MM.1S (cell line): ENCODE measurements at regions not wholly inside any gene's neighbourhood (a gene's known extent, or its start where the extent isn't known, plus 50 kb on each side); places are given as distances from the start of the nearest gene placed in this dataset.

Experiments used
- DNase-seq: peaks from one replicate; pipeline ENCODE4 v3.0.0-alpha.2; 2015
- H2AFZ ChIP-seq: fragments of 300-600 bp; sonication (generic); 2 replicates; pipeline ENCODE4 v1.6.0; 2016; ENCODE audit warnings: antibody characterized with exemption, low read length
- H3F3A ChIP-seq: fragments of 300-600 bp; sonication (generic); 2 replicates; pipeline ENCODE4 v1.6.1; 2016; ENCODE audit warnings: mild to moderate bottlenecking, antibody characterized with exemption, low read length, moderate library complexity, mixed read lengths; ENCODE audit not compliant: insufficient read depth
- H3K27ac ChIP-seq: fragments of 300-600 bp; sonication (generic); 2 replicates; pipeline ENCODE4 v1.5.1; 2016; ENCODE audit warnings: mild to moderate bottlenecking, low read length
- H3K27me3 ChIP-seq: fragments of 300-600 bp; sonication (generic); replicated peaks from 2 replicates; pipeline ENCODE4 v1.6.0; 2016; ENCODE audit warnings: low read length; ENCODE audit not compliant: insufficient read depth
- H3K36me3 ChIP-seq: fragments of 300-600 bp; sonication (generic); replicated peaks from 2 replicates; pipeline ENCODE4 v1.6.1; 2016; ENCODE audit warnings: mild to moderate bottlenecking, low read length, mixed read lengths; ENCODE audit not compliant: insufficient read depth
- H3K4me1 ChIP-seq: fragments of 300-600 bp; sonication (generic); 2 replicates; pipeline ENCODE4 v1.6.1; 2016; ENCODE audit warnings: low read length, mixed read lengths
- H3K4me2 ChIP-seq: fragments of 300-600 bp; sonication (generic); 2 replicates; pipeline ENCODE4 v1.6.0; 2016; ENCODE audit warnings: low read depth, low read length
- H3K4me3 ChIP-seq: fragments of 300-600 bp; sonication (generic); 2 replicates; pipeline ENCODE4 v1.5.1; 2016; ENCODE audit warnings: low read length, mixed read lengths
- H3K79me2 ChIP-seq: fragments of 300-600 bp; sonication (generic); 2 replicates; pipeline ENCODE4 v1.6.1; 2016; ENCODE audit warnings: mixed run types, low read length, mixed read lengths
- H3K9ac ChIP-seq: fragments of 300-600 bp; sonication (generic); 2 replicates; pipeline ENCODE4 v1.6.1; 2016; ENCODE audit warnings: low read length, mixed read lengths
- H3K9me2 ChIP-seq: fragments of 300-600 bp; sonication (generic); replicated peaks from 2 replicates; pipeline ENCODE4 v1.6.1; 2016; ENCODE audit warnings: mild to moderate bottlenecking, low read length, mixed read lengths; ENCODE audit not compliant: insufficient read depth
- H3K9me3 ChIP-seq: fragments of 300-600 bp; sonication (generic); replicated peaks from 2 replicates; pipeline ENCODE4 v1.6.1; 2016; ENCODE audit warnings: mild to moderate bottlenecking, low read length, mixed read lengths; ENCODE audit not compliant: insufficient read depth
- H4K20me1 ChIP-seq: fragments of 300-600 bp; sonication (generic); 2 replicates; pipeline ENCODE4 v1.6.1; 2016; ENCODE audit warnings: mild to moderate bottlenecking, low read length, moderate library complexity, mixed read lengths; ENCODE audit not compliant: insufficient read depth
- CTCF ChIP-seq: fragments of 300-600 bp; sonication (generic); IDR thresholded peaks from 2 replicates; pipeline ENCODE4 v1.5.1; 2016; ENCODE audit warnings: antibody characterized with exemption, low read length, mixed read lengths
- EZH2 ChIP-seq: fragments of 300-600 bp; sonication (generic); optimal IDR thresholded peaks from 2 replicates; pipeline ENCODE3; 2017; ENCODE audit warnings: low read depth, mild to moderate bottlenecking, antibody characterized with exemption, low read length, mixed read lengths
- EZH2phosphoT487 ChIP-seq: fragments of 300-600 bp; sonication (generic); IDR thresholded peaks from 2 replicates; pipeline ENCODE4 v1.6.1; 2018; ENCODE audit warnings: antibody characterized with exemption, low read length

DNA sequence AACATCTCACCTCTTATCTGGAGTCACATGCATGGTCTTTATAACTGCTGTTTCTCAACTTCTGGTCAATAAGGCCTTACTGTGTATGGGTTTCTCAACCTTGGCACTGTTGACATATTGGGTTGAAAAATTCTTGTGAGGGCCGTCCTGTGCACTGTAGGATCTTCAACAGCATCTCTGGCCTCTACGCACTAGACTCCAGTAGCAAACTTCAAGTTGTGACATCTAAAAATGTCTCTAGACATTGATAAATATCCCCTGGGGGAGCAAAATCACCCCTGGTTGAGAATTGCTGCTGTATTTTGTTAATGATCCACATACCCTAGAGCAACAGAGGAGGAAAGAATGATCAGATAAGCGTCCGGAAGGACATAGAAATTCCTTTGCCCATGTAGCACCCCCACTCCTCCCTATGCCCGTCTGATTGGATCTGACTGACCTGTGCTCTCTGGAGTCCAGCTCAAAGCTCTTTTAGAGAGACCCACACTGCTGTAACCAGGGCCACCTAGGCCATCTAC, 423.5 kb upstream of the ZMIZ1 start:
- no peaks in the 10 kb centered on the region for H3K36me3 ChIP-seq
- DNase-seq: no peak
- no peaks in the 10 kb centered on the region for H3K79me2 ChIP-seq
- no peaks in the 10 kb centered on the region for H3K27me3 ChIP-seq
- no peak overlapping the region for H3K4me2 ChIP-seq
- H3K4me1 ChIP-seq: no peaks in the 10 kb centered on the region
- no peak for TF ChIP-seq EZH2
- no peak for TF ChIP-seq CTCF
- no peak for TF ChIP-seq EZH2phosphoT487
- no peak overlapping the region for H3K27ac ChIP-seq
- H3K4me3 ChIP-seq: no peak overlapping the region
- no peaks in the 10 kb centered on the region for H3F3A ChIP-seq
- H3K9me2 ChIP-seq: no peaks in the 10 kb centered on the region
- H4K20me1 ChIP-seq: no peaks in the 10 kb centered on the region
- no peak overlapping the region for H2AFZ ChIP-seq
- no peaks in the 10 kb centered on the region for H3K9me3 ChIP-seq
- no peak overlapping the region for H3K9ac ChIP-seq

- no peak for DNase-seq
- no peaks in the 10 kb centered on the region for H4K20me1 ChIP-seq
- no peak overlapping the region for H2AFZ ChIP-seq
- H3K27me3 ChIP-seq: no peaks in the 10 kb centered on the region
- no peaks in the 10 kb centered on the region for H3K9me3 ChIP-seq
- H3K27ac ChIP-seq: no peak overlapping the region
- H3K4me3 ChIP-seq: no peak overlapping the region
- no peak overlapping the region for H3K4me2 ChIP-seq
- TF ChIP-seq EZH2 (no peak), EZH2phosphoT487 (no peak), CTCF (no peak)
- no peak overlapping the region for H3K9ac ChIP-seq
- H3K79me2 ChIP-seq: no peaks in the 10 kb centered on the region
- no peaks in the 10 kb centered on the region for H3K4me1 ChIP-seq
- H3K36me3 ChIP-seq: no peaks in the 10 kb centered on the region
- H3F3A ChIP-seq: no peaks in the 10 kb centered on the region
- no peaks in the 10 kb centered on the region for H3K9me2 ChIP-seq
Observed at GRCh38 chr10:78645975-78646374, 422.8 kb upstream of the ZMIZ1 start.

DNA sequence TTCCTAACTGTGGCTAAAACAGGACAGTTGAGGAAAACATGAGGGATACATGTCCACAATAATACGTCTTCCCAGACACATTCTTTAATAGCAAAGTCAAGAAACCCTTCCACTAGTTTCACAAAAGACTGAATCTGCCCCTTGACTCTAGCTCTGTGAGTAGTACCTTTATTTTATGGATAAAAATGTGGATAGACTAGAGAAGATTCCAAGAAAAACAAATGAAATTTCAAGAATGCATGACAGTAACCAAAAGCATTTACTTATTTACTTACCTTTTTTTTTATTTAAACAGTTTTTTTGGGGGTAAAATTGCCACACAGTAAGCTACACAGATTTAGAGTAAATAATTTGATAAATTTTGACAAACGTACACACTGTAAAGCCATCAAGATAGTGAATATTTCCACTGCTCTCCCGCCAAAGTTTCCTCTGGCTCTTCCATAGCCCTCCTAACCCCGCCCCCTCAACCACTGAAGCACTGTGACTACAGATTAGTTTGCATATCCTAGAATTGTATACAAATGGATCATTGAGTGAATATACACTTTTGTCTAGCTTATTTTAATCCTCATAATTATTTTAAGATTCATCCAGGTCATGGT, 420.4 kb upstream of the ZMIZ1 start:
- DNase-seq: no peak
- no peaks in the 10 kb centered on the region for H3K9me2 ChIP-seq
- H3K9me3 ChIP-seq: no peaks in the 10 kb centered on the region
- no peaks in the 10 kb centered on the region for H3K36me3 ChIP-seq
- H3K27ac ChIP-seq: no peak overlapping the region
- H3K4me3 ChIP-seq: no peak overlapping the region
- H3K4me1 ChIP-seq: no peaks in the 10 kb centered on the region
- TF ChIP-seq EZH2 (no peak), CTCF (no peak), EZH2phosphoT487 (no peak)
- no peak overlapping the region for H3K4me2 ChIP-seq
- no peak overlapping the region for H3K9ac ChIP-seq
- H4K20me1 ChIP-seq: no peaks in the 10 kb centered on the region
- H2AFZ ChIP-seq: no peak overlapping the region
- H3K79me2 ChIP-seq: no peaks in the 10 kb centered on the region
- no peaks in the 10 kb centered on the region for H3F3A ChIP-seq
- no peaks in the 10 kb centered on the region for H3K27me3 ChIP-seq
